ENCODE measurements at regions not wholly inside any gene's neighbourhood (a gene's known extent, or its start where the extent isn't known, plus 50 kb on each side); places are given as distances from the start of the nearest gene placed in this dataset.

GRCh38 chr20:56993020-56993559, 273.4 kb downstream of the BMP7 start:
- TF ChIP-seq TAF1 (IDR thresholded peaks at IDR 0.05; ENCODE audit: low read depth) = no peak
- TF ChIP-seq, protein P1, sequence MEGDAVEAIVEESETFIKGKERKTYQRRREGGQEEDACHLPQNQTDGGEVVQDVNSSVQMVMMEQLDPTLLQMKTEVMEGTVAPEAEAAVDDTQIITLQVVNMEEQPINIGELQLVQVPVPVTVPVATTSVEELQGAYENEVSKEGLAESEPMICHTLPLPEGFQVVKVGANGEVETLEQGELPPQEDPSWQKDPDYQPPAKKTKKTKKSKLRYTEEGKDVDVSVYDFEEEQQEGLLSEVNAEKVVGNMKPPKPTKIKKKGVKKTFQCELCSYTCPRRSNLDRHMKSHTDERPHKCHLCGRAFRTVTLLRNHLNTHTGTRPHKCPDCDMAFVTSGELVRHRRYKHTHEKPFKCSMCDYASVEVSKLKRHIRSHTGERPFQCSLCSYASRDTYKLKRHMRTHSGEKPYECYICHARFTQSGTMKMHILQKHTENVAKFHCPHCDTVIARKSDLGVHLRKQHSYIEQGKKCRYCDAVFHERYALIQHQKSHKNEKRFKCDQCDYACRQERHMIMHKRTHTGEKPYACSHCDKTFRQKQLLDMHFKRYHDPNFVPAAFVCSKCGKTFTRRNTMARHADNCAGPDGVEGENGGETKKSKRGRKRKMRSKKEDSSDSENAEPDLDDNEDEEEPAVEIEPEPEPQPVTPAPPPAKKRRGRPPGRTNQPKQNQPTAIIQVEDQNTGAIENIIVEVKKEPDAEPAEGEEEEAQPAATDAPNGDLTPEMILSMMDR (IDR thresholded peaks at IDR 0.05; ENCODE audit: poor library complexity, severe bottlenecking) = no peak
- TF ChIP-seq MXI1 (conservative IDR thresholded peaks at IDR 0.05; ENCODE audit: poor library complexity, severe bottlenecking) = no peak
- TF ChIP-seq REST (IDR thresholded peaks at IDR 0.05; ENCODE audit: borderline replicate concordance) = no peak
